ENCODE measurements at regions not wholly inside any gene's neighbourhood (a gene's known extent, or its start where the extent isn't known, plus 50 kb on each side); places are given as distances from the start of the nearest gene placed in this dataset.

DNA sequence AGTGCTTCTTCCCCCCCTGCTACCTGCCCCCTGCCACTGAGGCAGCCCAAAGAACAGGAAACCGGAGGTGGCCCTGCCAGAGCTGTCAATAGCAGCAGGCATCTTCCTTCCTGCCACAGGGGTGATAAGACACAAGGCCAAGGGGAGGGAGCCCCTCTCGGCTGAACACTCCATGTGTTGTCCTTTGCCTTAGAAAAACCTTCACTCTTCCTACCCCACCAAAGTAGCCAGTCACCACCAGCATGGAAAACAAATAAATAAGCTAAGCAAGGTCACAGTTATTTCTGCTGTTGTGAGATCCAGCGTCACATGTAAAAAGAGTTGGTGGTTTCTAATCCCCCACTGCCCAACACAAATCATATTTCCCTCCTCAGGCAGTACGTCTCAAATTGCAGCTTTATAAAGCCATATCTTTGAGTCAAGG, 104.8 kb upstream of the DPT start:
- TF ChIP-seq POLR2A (IDR thresholded peaks at IDR 0.05; ENCODE audit: low read depth, low read length), result no peak
- TF ChIP-seq POLR2AphosphoS5 (IDR thresholded peaks at IDR 0.05; ENCODE audit: low read depth, low read length), result no peak
